ENCODE measurements at regions not wholly inside any gene's neighbourhood (a gene's known extent, or its start where the extent isn't known, plus 50 kb on each side); places are given as distances from the start of the nearest gene placed in this dataset.
"Not testable (repeated sequence)": the region's sequence is repeated elsewhere in the genome, so short reads cannot be mapped to it uniquely, and the experiment has no call there.

- Histone ChIP-seq H3K36me3 (no peaks in the 10 kb centered on the region), H3K9me3 (no peaks in the 10 kb centered on the region), H3K27me3 (no peaks in the 10 kb centered on the region), H3K27ac (no peak overlapping the region), H3K4me3 (no peak overlapping the region), H3K4me1 (no peaks in the 10 kb centered on the region)
- no peak for TF ChIP-seq POLR2AphosphoS5 (IDR thresholded peaks at IDR 0.05; ENCODE audit: insufficient read depth in 1 of 2, low read depth in 1 of 2)
- no peak for TF ChIP-seq POLR2A (IDR thresholded peaks at IDR 0.05)
- TF ChIP-seq CTCF (IDR thresholded peaks at IDR 0.05): no peak
- intact Hi-C loops (cut with DNase I): no loop called here
- DNase-seq (ENCODE audit: extremely low spot score in 2 of 2): no peak
These were observed 697.3 kb downstream of the TRIB2 start for GRCh38 chr2:13413989-13414388.

DNA sequence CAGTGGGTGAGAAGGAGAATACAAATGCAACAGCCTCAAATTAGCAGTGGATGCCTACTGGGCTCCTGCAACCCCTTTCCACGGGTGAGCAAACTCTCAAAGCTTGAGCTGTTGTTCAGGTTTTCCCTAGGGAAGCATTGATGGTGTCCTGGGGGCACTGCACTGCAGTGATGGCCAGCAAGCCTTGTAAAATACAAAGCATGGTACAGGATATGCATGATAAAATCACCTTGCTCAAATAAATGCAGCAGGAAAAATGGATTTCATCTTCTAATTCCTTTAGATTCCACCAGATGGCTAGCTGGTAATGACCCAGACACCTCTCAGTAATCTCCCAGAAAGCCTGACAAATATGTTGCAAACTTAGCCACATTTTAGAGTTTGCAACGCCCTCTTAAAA is 698.2 kb downstream of the TRIB2 start:
- Histone ChIP-seq H3K4me1 (no peaks in the 10 kb centered on the region), H3K9me3 (no peaks in the 10 kb centered on the region), H3K36me3 (no peaks in the 10 kb centered on the region), H3K27ac (no peak overlapping the region), H3K27me3 (no peaks in the 10 kb centered on the region), H3K4me3 (no peak overlapping the region)
- no peak for DNase-seq (ENCODE audit: extremely low spot score in 2 of 2)
- TF ChIP-seq POLR2AphosphoS5 (IDR thresholded peaks at IDR 0.05; ENCODE audit: insufficient read depth in 1 of 2, low read depth in 1 of 2): no peak
- TF ChIP-seq POLR2A (IDR thresholded peaks at IDR 0.05): no peak
- TF ChIP-seq CTCF (IDR thresholded peaks at IDR 0.05): no peak
- intact Hi-C loops (cut with DNase I): no loop called here

DNA sequence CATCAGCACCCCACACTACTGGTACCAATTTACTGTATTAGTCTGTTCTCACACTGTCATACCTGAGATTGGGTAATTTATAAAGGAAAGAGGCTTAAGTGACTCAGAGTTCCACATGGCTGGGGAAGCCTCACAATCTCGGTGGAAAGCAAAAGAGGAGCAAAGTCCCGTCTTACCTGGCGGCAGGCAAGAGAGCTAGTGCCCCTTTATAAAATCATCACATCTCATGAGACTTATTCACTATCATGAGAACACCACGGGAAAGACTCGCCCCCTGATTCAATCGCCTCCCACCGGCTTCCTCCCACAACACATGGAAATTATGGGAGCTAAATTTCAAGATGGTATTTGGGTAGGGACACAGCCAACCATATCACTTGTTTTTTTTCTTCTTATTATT is 717.2 kb downstream of the TRIB2 start:
- intact Hi-C loops (cut with DNase I): no loop called here
- H3K36me3 ChIP-seq: no peaks in the 10 kb centered on the region
- H3K4me1 ChIP-seq: no peaks in the 10 kb centered on the region
- H3K4me3 ChIP-seq: no peak overlapping the region
- no peak for DNase-seq (ENCODE audit: extremely low spot score in 2 of 2)
- no peak overlapping the region for H3K27ac ChIP-seq
- no peaks in the 10 kb centered on the region for H3K9me3 ChIP-seq
- no peaks in the 10 kb centered on the region for H3K27me3 ChIP-seq
- no peak for TF ChIP-seq POLR2AphosphoS5 (IDR thresholded peaks at IDR 0.05; ENCODE audit: insufficient read depth in 1 of 2, low read depth in 1 of 2)

GRCh38 chr2:13443554-13444261 is 727.0 kb downstream of the TRIB2 start:
- H3K4me1 ChIP-seq; intact Hi-C loops (cut with DNase I); H3K27ac ChIP-seq; H3K4me3 ChIP-seq; H3K27me3 ChIP-seq; H3K36me3 ChIP-seq; H3K9me3 ChIP-seq; DNase-seq (ENCODE audit: extremely low spot score in 2 of 2): not testable (repeated sequence)

- H3K27ac ChIP-seq: no peak overlapping the region
- H3K27me3 ChIP-seq: no peaks in the 10 kb centered on the region
- no peak for TF ChIP-seq POLR2A (IDR thresholded peaks at IDR 0.05)
- TF ChIP-seq POLR2AphosphoS5 (IDR thresholded peaks at IDR 0.05; ENCODE audit: insufficient read depth in 1 of 2, low read depth in 1 of 2): no peak
- no peak for TF ChIP-seq CTCF (IDR thresholded peaks at IDR 0.05)
- no peaks in the 10 kb centered on the region for H3K36me3 ChIP-seq
- H3K4me3 ChIP-seq: no peak overlapping the region
- intact Hi-C loops (cut with DNase I): no loop called here
- no peaks in the 10 kb centered on the region for H3K4me1 ChIP-seq
- DNase-seq (ENCODE audit: extremely low spot score in 2 of 2): no peak
- H3K9me3 ChIP-seq: no peaks in the 10 kb centered on the region
These were observed 745.7 kb downstream of the TRIB2 start for GRCh38 chr2:13462464-13462863.

DNA sequence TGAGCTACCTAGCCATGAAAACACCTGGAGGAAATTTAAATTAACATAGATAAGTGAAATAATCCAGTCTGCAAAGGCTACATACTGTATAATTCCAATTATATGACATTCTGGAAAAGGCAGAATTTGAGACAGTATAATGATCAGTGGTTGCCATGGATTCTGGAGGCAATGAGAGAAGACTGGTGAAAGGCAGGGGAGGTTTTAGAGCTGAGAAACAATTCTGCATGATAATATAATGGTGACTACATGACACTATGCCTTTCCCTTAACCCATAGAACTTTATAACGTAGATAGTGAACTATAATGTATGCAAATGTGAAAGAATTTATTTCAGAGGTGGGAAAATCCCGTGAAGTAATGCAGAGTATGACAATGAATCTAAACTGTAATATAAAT is 749.3 kb downstream of the TRIB2 start:
- H3K4me1 ChIP-seq: no peaks in the 10 kb centered on the region
- H3K36me3 ChIP-seq: no peaks in the 10 kb centered on the region
- intact Hi-C loops (cut with DNase I): no loop called here
- H3K9me3 ChIP-seq: no peaks in the 10 kb centered on the region
- H3K4me3 ChIP-seq: no peak overlapping the region
- DNase-seq (ENCODE audit: extremely low spot score in 2 of 2): no peak
- TF ChIP-seq POLR2A (IDR thresholded peaks at IDR 0.05) (no peak), CTCF (IDR thresholded peaks at IDR 0.05) (no peak), POLR2AphosphoS5 (IDR thresholded peaks at IDR 0.05; ENCODE audit: insufficient read depth in 1 of 2, low read depth in 1 of 2) (no peak)
- H3K27ac ChIP-seq: no peak overlapping the region
- no peaks in the 10 kb centered on the region for H3K27me3 ChIP-seq

Measured in vagina (tissue), 2 donors.